PC-9 (cell line): ENCODE measurements at regions not wholly inside any gene's neighbourhood (a gene's known extent, or its start where the extent isn't known, plus 50 kb on each side); places are given as distances from the start of the nearest gene placed in this dataset.

Source experiments
- BruUV-seq: library from RNA; stranded (reverse); fragments of 400-500 nt; replicated peaks from 2 replicates; lab custom pipeline; 2021; lab: Mats Ljungman, UMichigan
- CTCF ChIA-PET: fragments of 300-600 bp; sonication (Branson Sonifier 250); formaldehyde crosslinking; loops from one replicate; lab custom pipeline; 2022; ENCODE audit warnings: antibody characterized with exemption; lab: Charles Lee
- POLR2A ChIA-PET: fragments of 300-600 bp; sonication (Branson Sonifier 250); formaldehyde crosslinking; loops from one replicate; lab custom pipeline; 2022; ENCODE audit warnings: antibody characterized with exemption; ENCODE audit not compliant: unreplicated experiment; lab: Charles Lee
- DNase-seq, 2 experiments: peaks; one replicate each; pipeline versions ENCODE4 v3.0.0 to v3.0.0-alpha.2; 2015 to 2022; ENCODE audit warnings: mixed read lengths in 1 of 2
- H2AFZ ChIP-seq: fragments of 200-600 bp; sonication (generic); 2 replicates; pipeline ENCODE4 v1.8.1; 2017; ENCODE audit warnings: antibody characterized with exemption
- H3F3A ChIP-seq: fragments of 200-600 bp; sonication (generic); 2 replicates; pipeline ENCODE4 v1.8.1; 2017; ENCODE audit warnings: antibody characterized with exemption, mild to moderate bottlenecking, low read depth; ENCODE audit not compliant: insufficient read depth
- H3K27ac ChIP-seq: fragments of 200-600 bp; sonication (generic); 2 replicates; pipeline ENCODE4 v1.6.1; 2016; ENCODE audit warnings: mixed run types
- H3K27me3 ChIP-seq: fragments of 200-600 bp; sonication (generic); 2 replicates; pipeline ENCODE4 v1.6.1; 2016; ENCODE audit warnings: low read depth, mixed run types; ENCODE audit not compliant: insufficient read depth
- H3K36me3 ChIP-seq: fragments of 200-600 bp; sonication (generic); 2 replicates; pipeline ENCODE4 v1.6.1; 2016; ENCODE audit warnings: low read depth, mixed run types
- H3K4me1 ChIP-seq: fragments of 200-600 bp; sonication (generic); replicated peaks from 2 replicates; pipeline ENCODE4 v1.6.1; 2016; ENCODE audit warnings: mixed run types; ENCODE audit not compliant: insufficient read depth
- H3K4me2 ChIP-seq: fragments of 200-600 bp; sonication (generic); 2 replicates; pipeline ENCODE4 v1.6.1; 2017; ENCODE audit warnings: mixed run types
- H3K4me3 ChIP-seq: fragments of 200-600 bp; sonication (generic); 2 replicates; pipeline ENCODE4 v1.6.1; 2016; ENCODE audit warnings: mixed run types
- H3K79me2 ChIP-seq: fragments of 200-600 bp; sonication (generic); 2 replicates; pipeline ENCODE4 v1.6.1; 2017; ENCODE audit warnings: low read depth, mixed run types
- H3K9me2 ChIP-seq: fragments of 200-600 bp; sonication (generic); 2 replicates; pipeline ENCODE4 v1.8.1; 2017; ENCODE audit warnings: mild to moderate bottlenecking; ENCODE audit not compliant: insufficient read depth
- H3K9me3 ChIP-seq: fragments of 200-600 bp; sonication (generic); 2 replicates; pipeline ENCODE4 v1.8.1; 2016; ENCODE audit warnings: low read depth; ENCODE audit not compliant: insufficient read depth
- H4K20me1 ChIP-seq: fragments of 200-600 bp; sonication (generic); 2 replicates; pipeline ENCODE4 v1.8.1; 2017; ENCODE audit not compliant: insufficient read depth
- CTCF ChIP-seq: fragments of 200-600 bp; sonication (generic); conservative IDR thresholded peaks from 2 replicates; pipeline ENCODE4 v1.6.1; 2017; ENCODE audit warnings: mixed run types, antibody characterized with exemption, mild to moderate bottlenecking, moderate library complexity
- EZH2 ChIP-seq: fragments of 200-600 bp; sonication (generic); IDR thresholded peaks from 2 replicates; pipeline ENCODE4 v1.8.0; 2017; ENCODE audit warnings: antibody characterized with exemption, low read depth
- intact Hi-C: fragments of 100-400 bp; cut with micrococcal nuclease; formaldehyde crosslinking; loops from one replicate; pipeline ENCODE4 v1.10.0; 2022; ENCODE audit not compliant: unreplicated experiment

GRCh38 chr4:24168658-24169057, 278.8 kb upstream of the PPARGC1A start:
- H2AFZ ChIP-seq: no peak overlapping the region
- ChIA-PET POLR2A (no interaction called here), CTCF (no interaction called here)
- H3K36me3 ChIP-seq: no peaks in the 10 kb centered on the region
- H4K20me1 ChIP-seq: no peaks in the 10 kb centered on the region
- H3K27me3 ChIP-seq: no peaks in the 10 kb centered on the region
- no peaks in the 10 kb centered on the region for H3K9me3 ChIP-seq
- H3K4me1 ChIP-seq: no peaks in the 10 kb centered on the region
- BruUV-seq: no TSS peak
- H3F3A ChIP-seq: no peaks in the 10 kb centered on the region
- no peak overlapping the region for H3K27ac ChIP-seq
- H3K4me3 ChIP-seq: no peak overlapping the region
- TF ChIP-seq CTCF (no peak), EZH2 (no peak)
- H3K4me2 ChIP-seq: no peak overlapping the region
- intact Hi-C loops: no loop called here
- H3K79me2 ChIP-seq: no peaks in the 10 kb centered on the region
- H3K9me2 ChIP-seq: no peaks in the 10 kb centered on the region
- no peak for DNase-seq

GRCh38 chr4:24166501-24166900, 276.7 kb upstream of the PPARGC1A start:
- CTCF ChIA-PET: no interaction called here
- POLR2A ChIA-PET: no interaction called here
- no peaks in the 10 kb centered on the region for H3K27me3 ChIP-seq
- BruUV-seq: no TSS peak
- no peaks in the 10 kb centered on the region for H3F3A ChIP-seq
- H3K36me3 ChIP-seq: no peaks in the 10 kb centered on the region
- H2AFZ ChIP-seq: no peak overlapping the region
- TF ChIP-seq CTCF: no peak
- no peak for TF ChIP-seq EZH2
- H3K4me3 ChIP-seq: no peak overlapping the region
- H3K4me1 ChIP-seq: no peaks in the 10 kb centered on the region
- H4K20me1 ChIP-seq: no peaks in the 10 kb centered on the region
- no peaks in the 10 kb centered on the region for H3K79me2 ChIP-seq
- intact Hi-C loops: no loop called here
- H3K27ac ChIP-seq: no peak overlapping the region
- no peak for DNase-seq
- no peaks in the 10 kb centered on the region for H3K9me3 ChIP-seq
- H3K4me2 ChIP-seq: no peak overlapping the region
- no peaks in the 10 kb centered on the region for H3K9me2 ChIP-seq

GRCh38 chr4:24164797-24165196, 274.9 kb upstream of the PPARGC1A start:
- H3K4me2 ChIP-seq: no peak overlapping the region
- no peak overlapping the region for H3K4me3 ChIP-seq
- H3F3A ChIP-seq: no peaks in the 10 kb centered on the region
- ChIA-PET POLR2A (no interaction called here), CTCF (no interaction called here)
- no peak for DNase-seq
- BruUV-seq: no TSS peak
- H3K79me2 ChIP-seq: no peaks in the 10 kb centered on the region
- intact Hi-C loops: no loop called here
- H3K27me3 ChIP-seq: no peaks in the 10 kb centered on the region
- no peak overlapping the region for H3K27ac ChIP-seq
- no peaks in the 10 kb centered on the region for H4K20me1 ChIP-seq
- no peaks in the 10 kb centered on the region for H3K4me1 ChIP-seq
- H2AFZ ChIP-seq: no peak overlapping the region
- no peaks in the 10 kb centered on the region for H3K36me3 ChIP-seq
- H3K9me3 ChIP-seq: no peaks in the 10 kb centered on the region
- no peak for TF ChIP-seq EZH2
- no peak for TF ChIP-seq CTCF
- no peaks in the 10 kb centered on the region for H3K9me2 ChIP-seq
